Heart right ventricle (tissue), 16 donors: ENCODE measurements at regions not wholly inside any gene's neighbourhood (a gene's known extent, or its start where the extent isn't known, plus 50 kb on each side); places are given as distances from the start of the nearest gene placed in this dataset.
"Not testable (repeated sequence)": the region's sequence is repeated elsewhere in the genome, so short reads cannot be mapped to it uniquely, and the experiment has no call there.

Experiments used
- ATAC-seq, 8 donors: fragments of 200-7000 bp; cut with Tn5 transposase; one replicate each; pipeline ENCODE4 v1.9.1; 2020; ENCODE audit warnings: mild to moderate bottlenecking in 8 of 8, moderate library complexity in 8 of 8, moderate number of reproducible peaks in 1 of 8
- DNase-seq, 2 donors: peaks; one replicate each; pipeline ENCODE4 v3.0.0-alpha.2; 2020
- H3K27ac ChIP-seq, 10 donors: fragments of 200-600 bp; sonication (generic) in 2 of 10; one replicate each; pipeline versions ENCODE4 v1.5.0 to v1.8.0; 2020 to 2022; ENCODE audit warnings: mild to moderate bottlenecking in 3 of 10
- H3K27me3 ChIP-seq, 7 donors: fragments of 200-600 bp; one replicate each; pipeline ENCODE4 v1.8.0; 2021 to 2022; ENCODE audit warnings: mild to moderate bottlenecking in 2 of 7
- H3K36me3 ChIP-seq, 9 donors: fragments of 200-600 bp; sonication (generic) in 1 of 9; one replicate each; pipeline versions ENCODE4 v1.5.0 to v1.8.0; 2020 to 2022; ENCODE audit warnings: mild to moderate bottlenecking in 2 of 9
- H3K4me1 ChIP-seq, 9 donors: fragments of 200-600 bp; sonication (generic) in 1 of 9; one replicate each; pipeline versions ENCODE4 v1.5.0 to v1.8.0; 2020 to 2022; ENCODE audit warnings: mild to moderate bottlenecking in 4 of 9
- H3K4me3 ChIP-seq, 10 donors: fragments of 200-600 bp; sonication (generic) in 2 of 10; one replicate each; pipeline versions ENCODE4 v1.5.0 to v1.8.0; 2020 to 2022; ENCODE audit warnings: mild to moderate bottlenecking in 7 of 10, moderate library complexity in 2 of 10
- H3K9me3 ChIP-seq, 11 donors: fragments of 200-600 bp in 10 of 11; sonication (generic) in 2 of 11; one replicate each; pipeline versions ENCODE4 v1.5.0 to v1.8.0; 2013 to 2022; ENCODE audit warnings: mild to moderate bottlenecking in 2 of 11, control low read depth in 1 of 11, moderate library complexity in 1 of 11
- WGBS, 2 donors: extraction: QIAGEN DNeasy Blood & Tissue Kit; methylation state at CpG; one replicate each; pipeline ENCODE4 v1.1.7; 2013; ENCODE audit warnings: inconsistent platforms in 1 of 2; 5-methylcytosine and 5-hydroxymethylcytosine counted together
- intact Hi-C, 10 donors: fragments of 100-400 bp; cut with DNase I; formaldehyde crosslinking; loops; one replicate each; pipeline versions ENCODE4 v1.11.1 to v1.14.2; 2022
- TF ChIP-seq, protein P1 (sequence below), 9 donors: fragments of 200-600 bp; sonication (generic) in 2 of 9; IDR thresholded peaks; one replicate each; pipeline versions ENCODE4 v1.5.0 to v1.8.0; 2021 to 2022; ENCODE audit warnings: antibody characterized with exemption in 9 of 9, mild to moderate bottlenecking in 5 of 9, moderate library complexity in 1 of 9
- donor health status: Arrhythmogenic right ventricular cardiomyopathy.
- donor health status: ischemic (EF 13 %, LVEDD 7.1; RV severe dilation, severe dysfunction).
- donor health status: healthy with polysubstance abuse.
- donor health status: DM: no; HTN: yes; CAD: no.
- donor health status: DM: no; HTN: no; CAD: no.
- donor health status: ischemic (EF 25% LVEDD 6.9; RV normal size, moderate dysfunction).
- donor health status: ischemic (EF 25% LVEDD 5.7; RV mildly dilated, moderate dysfunction).
- donor health status: healthy.
- donor health status: DM: yes; HTN: yes; CAD: no.
- donor health status: Ischemic cardiomyopathy.
- donor health status: ischemic (EF 35%, LVEDD 5.7; RV mildly dilated, moderate dysfunction).
- donor health status: nonischemic (EF 11% LVEDD 7.7; RV severe dilation, severe dysfunction).
- donor health status: DM: yes; HTN: yes; CAD: no.
- donor health status: PGD.
- donor health status: ischemic (EF 29% LVEDD 5.4; RV normal size, mild dysfunction).
- donor health status: nonischemic (EF 23%, LVEDD 6.1; RV moderate dilation, normal function).

- H3K4me1 ChIP-seq, result peaks cover 0 to 3% (median 0%) of the 10 kb centered on the region in 9 donors
- 61 to 81% methylated on average over 2 of the region's 2 CpGs for WGBS, 2 donors
- DNase-seq (no peak), ATAC-seq (no peak)
- TF ChIP-seq, protein P1, sequence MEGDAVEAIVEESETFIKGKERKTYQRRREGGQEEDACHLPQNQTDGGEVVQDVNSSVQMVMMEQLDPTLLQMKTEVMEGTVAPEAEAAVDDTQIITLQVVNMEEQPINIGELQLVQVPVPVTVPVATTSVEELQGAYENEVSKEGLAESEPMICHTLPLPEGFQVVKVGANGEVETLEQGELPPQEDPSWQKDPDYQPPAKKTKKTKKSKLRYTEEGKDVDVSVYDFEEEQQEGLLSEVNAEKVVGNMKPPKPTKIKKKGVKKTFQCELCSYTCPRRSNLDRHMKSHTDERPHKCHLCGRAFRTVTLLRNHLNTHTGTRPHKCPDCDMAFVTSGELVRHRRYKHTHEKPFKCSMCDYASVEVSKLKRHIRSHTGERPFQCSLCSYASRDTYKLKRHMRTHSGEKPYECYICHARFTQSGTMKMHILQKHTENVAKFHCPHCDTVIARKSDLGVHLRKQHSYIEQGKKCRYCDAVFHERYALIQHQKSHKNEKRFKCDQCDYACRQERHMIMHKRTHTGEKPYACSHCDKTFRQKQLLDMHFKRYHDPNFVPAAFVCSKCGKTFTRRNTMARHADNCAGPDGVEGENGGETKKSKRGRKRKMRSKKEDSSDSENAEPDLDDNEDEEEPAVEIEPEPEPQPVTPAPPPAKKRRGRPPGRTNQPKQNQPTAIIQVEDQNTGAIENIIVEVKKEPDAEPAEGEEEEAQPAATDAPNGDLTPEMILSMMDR (IDR thresholded peaks at IDR 0.05), result no peak
- no peak overlapping the region for H3K4me3 ChIP-seq
- intact Hi-C loops, result no loop called here
- H3K36me3 ChIP-seq, result no peaks in the 10 kb centered on the region
- no peaks in the 10 kb centered on the region for H3K27me3 ChIP-seq
- no peaks in the 10 kb centered on the region for H3K9me3 ChIP-seq
- no peak overlapping the region for H3K27ac ChIP-seq
Observed at GRCh38 chr5:43837091-43837490, 234.1 kb downstream of the NNT start.

DNA sequence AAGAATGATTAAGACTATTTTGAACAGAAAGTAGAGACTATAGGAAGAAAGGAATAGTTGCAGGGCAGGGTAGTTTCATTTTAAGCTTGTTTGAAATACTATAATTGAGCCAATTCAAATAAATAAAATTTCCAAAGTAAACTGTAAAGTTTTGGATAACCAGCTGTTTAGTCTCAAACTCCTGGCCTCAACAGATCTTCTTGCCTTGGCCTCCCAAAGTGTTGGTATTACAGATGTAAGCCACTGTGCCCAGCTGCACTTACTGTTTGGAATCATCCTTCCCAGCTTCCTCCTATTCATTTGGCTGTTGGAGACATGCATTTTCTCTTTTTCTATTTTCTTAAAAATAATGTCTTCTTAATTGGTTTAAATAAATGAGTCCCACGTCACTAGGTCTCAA lies 231.0 kb downstream of the NNT start:
- intact Hi-C loops, result no loop called here
- no peak for ATAC-seq

DNA sequence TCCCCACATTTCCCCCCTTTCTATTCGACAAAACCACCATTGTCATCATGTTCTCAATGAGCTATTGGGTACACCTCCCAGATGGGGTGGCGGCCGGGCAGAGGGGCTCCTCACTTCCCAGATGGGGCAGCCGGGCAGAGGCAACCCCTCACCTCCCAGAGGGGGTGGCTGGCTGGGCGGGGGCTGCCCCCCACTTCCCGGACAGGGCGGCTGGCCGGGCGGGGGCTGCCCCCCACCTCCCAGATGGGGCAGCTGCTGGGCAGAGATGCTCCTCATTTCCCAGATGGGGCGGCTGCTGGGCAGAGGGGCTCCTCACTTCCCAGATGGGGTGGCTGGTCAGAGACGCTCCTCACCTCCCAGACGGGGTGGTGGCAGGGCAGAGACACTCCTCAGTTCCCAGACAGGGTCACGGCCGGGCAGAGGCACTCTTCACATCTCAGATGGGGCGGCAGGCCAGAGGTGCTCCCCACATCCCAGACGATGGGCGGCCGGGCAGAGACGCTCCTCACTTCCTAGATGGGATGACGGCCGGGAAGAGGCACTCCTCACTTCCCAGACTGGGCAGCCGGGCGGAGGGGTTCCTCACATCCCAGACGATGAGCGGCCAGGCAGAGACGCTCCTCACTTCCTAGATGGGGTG lies 221.5 kb downstream of the NNT start:
- not testable (repeated sequence) for DNase-seq, H3K36me3 ChIP-seq, H3K4me3 ChIP-seq, H3K4me1 ChIP-seq, ATAC-seq, H3K27me3 ChIP-seq, H3K27ac ChIP-seq
- 96 to 97% methylated on average over 26 of the region's 26 CpGs for whole genome bisulfite sequencing, 2 donors
- intact Hi-C loops, result loop anchor here in 1 of 10 donors (5.0 kb wide), 1 partner anchor 263 kb away; no protein-coding TSS in a partner anchor
- H3K9me3 ChIP-seq, result peaks cover 0 to 34% (median 0%) of the 10 kb centered on the region in 11 donors

More for the DNA sequence above, 231.0 kb downstream of the NNT start:
- Histone ChIP-seq H3K27ac (no peak overlapping the region), H3K9me3 (peaks cover 0 to 12% (median 0%) of the 10 kb centered on the region in 11 donors), H3K4me1 (no peaks in the 10 kb centered on the region), H3K27me3 (no peaks in the 10 kb centered on the region), H3K36me3 (no peaks in the 10 kb centered on the region), H3K4me3 (no peak overlapping the region)
- 66 to 83% methylated on average over 1 of the region's 1 CpG for WGBS, 2 donors
- no peak for DNase-seq
- TF ChIP-seq, protein P1 (IDR thresholded peaks at IDR 0.05), result no peak

DNA sequence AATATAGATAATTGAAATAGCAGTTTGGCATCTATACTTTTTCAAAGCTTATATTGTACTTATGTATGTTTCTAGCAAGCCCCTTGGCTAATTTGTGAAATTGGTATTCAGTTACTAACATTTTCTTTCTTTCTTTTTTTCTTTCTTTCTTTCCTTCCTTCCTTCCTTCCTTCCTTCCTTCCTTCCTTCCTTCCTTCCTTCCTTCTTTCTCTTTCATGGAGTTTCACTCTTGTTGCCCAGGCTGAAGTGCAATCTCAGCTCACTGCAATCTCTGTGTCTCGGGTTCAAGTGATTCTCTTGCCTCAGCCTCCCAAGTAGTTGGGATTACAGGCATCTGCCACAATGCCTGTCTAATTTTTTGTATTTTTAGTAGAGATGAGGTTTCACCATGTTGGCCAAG lies 215.4 kb downstream of the NNT start:
- H3K4me3 ChIP-seq, intact Hi-C loops, ATAC-seq, H3K27me3 ChIP-seq, DNase-seq, H3K27ac ChIP-seq, H3K4me1 ChIP-seq, H3K36me3 ChIP-seq: not testable (repeated sequence)
- 86 to 90% methylated on average over 1 of the region's 1 CpG for WGBS, 2 donors
- peaks cover 0 to 45% (median 11%) of the 10 kb centered on the region in 11 donors for H3K9me3 ChIP-seq

DNA sequence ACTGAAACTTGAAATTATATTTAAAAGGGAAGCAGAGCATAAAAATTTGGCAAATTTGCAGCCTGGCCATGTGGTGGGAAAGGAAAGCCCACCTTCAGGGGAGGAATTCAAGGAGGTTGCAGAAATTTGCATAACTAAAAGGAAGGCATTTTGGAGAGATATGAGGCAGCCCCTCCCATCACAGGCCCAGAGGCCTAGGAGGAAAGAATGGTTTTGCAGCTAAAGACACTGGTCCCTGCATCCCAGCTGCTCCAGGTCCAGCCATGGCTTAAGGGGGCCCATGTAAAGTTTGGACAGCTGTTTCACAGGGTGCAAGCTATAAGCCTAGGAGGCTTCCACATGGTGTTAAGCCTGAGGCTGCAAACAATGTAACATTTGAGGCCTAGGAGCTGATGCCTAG lies 212.5 kb downstream of the NNT start:
- ATAC-seq (no peak), DNase-seq (no peak)
- TF ChIP-seq, protein P1 (IDR thresholded peaks at IDR 0.05), result no peak
- Histone ChIP-seq H3K9me3 (peaks cover 0 to 53% (median 11%) of the 10 kb centered on the region in 11 donors), H3K4me1 (no peaks in the 10 kb centered on the region), H3K4me3 (no peak overlapping the region), H3K27me3 (no peaks in the 10 kb centered on the region), H3K27ac (no peak overlapping the region), H3K36me3 (no peaks in the 10 kb centered on the region)
- intact Hi-C loops, result no loop called here
